ENCODE measurements at regions not wholly inside any gene's neighbourhood (a gene's known extent, or its start where the extent isn't known, plus 50 kb on each side); places are given as distances from the start of the nearest gene placed in this dataset.

DNA sequence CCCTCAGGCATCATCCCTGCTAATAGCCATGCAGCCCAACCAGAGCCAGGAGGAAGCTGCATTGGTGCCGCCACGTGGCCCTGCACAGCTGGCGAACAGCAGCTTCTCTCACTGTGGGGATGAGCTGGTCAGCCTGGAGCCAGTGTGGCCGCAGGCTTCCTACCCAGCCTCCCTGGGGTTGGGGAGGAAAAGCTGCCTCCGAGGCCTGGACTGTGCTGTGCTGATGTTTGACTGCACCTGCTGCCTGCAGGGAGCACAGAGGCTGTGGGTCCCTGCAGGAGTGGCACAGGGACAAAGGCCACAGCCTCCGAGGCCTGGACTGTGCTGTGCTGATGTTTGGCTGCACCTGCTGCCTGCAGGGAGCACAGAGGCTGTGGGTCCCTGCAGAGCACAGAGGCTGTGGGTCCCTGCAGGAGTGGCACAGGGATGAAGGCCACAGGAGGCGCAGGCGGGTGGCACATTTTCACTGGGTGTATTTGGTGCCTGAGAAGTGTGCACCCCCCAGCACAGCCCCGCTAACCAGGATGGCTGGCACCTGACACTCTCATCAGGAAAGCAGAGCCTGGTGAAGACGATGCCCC lies 83.9 kb downstream of the DLL1 start:
- Histone ChIP-seq H3K4me3 (no peak overlapping the region), H3F3A (replicated peaks; ENCODE audit: low read depth) (no peaks in the 10 kb centered on the region), H2AFZ (no peak overlapping the region), H3K79me2 (replicated peaks; ENCODE audit: insufficient read depth) (no peaks in the 10 kb centered on the region), H3K27ac (ENCODE audit: low read depth) (no peak overlapping the region), H3K4me2 (no peak overlapping the region), H3K36me3 (ENCODE audit: insufficient read depth) (no peaks in the 10 kb centered on the region), H3K27me3 (ENCODE audit: insufficient read depth) (no peaks in the 10 kb centered on the region), H3K9me2 (ENCODE audit: insufficient read depth) (no peaks in the 10 kb centered on the region), H3K4me1 (ENCODE audit: insufficient read depth) (no peaks in the 10 kb centered on the region), H4K20me1 (replicated peaks; ENCODE audit: insufficient read depth) (no peaks in the 10 kb centered on the region)
- Mint-ChIP-seq H3K9me3 (no peaks in the 10 kb centered on the region; the same call in 2 of the 3 replicates), H3K27ac (no peak overlapping the region), H3K4me3 (no peak overlapping the region), H3K27me3 (ENCODE audit: insufficient read depth, low read depth, poor library complexity) (peaks cover 3% of the 10 kb centered on the region), H3K4me1 (no peaks in the 10 kb centered on the region), H3K36me3 (ENCODE audit: low read depth) (no peaks in the 10 kb centered on the region; the same call in 2 of the 3 replicates)
- TF ChIP-seq STAT1 (IDR thresholded peaks at IDR 0.05; ENCODE audit: unreplicated experiment) = no peak
- TF ChIP-seq, protein P1, sequence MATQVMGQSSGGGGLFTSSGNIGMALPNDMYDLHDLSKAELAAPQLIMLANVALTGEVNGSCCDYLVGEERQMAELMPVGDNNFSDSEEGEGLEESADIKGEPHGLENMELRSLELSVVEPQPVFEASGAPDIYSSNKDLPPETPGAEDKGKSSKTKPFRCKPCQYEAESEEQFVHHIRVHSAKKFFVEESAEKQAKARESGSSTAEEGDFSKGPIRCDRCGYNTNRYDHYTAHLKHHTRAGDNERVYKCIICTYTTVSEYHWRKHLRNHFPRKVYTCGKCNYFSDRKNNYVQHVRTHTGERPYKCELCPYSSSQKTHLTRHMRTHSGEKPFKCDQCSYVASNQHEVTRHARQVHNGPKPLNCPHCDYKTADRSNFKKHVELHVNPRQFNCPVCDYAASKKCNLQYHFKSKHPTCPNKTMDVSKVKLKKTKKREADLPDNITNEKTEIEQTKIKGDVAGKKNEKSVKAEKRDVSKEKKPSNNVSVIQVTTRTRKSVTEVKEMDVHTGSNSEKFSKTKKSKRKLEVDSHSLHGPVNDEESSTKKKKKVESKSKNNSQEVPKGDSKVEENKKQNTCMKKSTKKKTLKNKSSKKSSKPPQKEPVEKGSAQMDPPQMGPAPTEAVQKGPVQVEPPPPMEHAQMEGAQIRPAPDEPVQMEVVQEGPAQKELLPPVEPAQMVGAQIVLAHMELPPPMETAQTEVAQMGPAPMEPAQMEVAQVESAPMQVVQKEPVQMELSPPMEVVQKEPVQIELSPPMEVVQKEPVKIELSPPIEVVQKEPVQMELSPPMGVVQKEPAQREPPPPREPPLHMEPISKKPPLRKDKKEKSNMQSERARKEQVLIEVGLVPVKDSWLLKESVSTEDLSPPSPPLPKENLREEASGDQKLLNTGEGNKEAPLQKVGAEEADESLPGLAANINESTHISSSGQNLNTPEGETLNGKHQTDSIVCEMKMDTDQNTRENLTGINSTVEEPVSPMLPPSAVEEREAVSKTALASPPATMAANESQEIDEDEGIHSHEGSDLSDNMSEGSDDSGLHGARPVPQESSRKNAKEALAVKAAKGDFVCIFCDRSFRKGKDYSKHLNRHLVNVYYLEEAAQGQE (IDR thresholded peaks at IDR 0.05; ENCODE audit: unreplicated experiment) = no peak
- ATAC-seq (no peak), DNase-seq (ENCODE audit: low spot score) (no peak)

DNA sequence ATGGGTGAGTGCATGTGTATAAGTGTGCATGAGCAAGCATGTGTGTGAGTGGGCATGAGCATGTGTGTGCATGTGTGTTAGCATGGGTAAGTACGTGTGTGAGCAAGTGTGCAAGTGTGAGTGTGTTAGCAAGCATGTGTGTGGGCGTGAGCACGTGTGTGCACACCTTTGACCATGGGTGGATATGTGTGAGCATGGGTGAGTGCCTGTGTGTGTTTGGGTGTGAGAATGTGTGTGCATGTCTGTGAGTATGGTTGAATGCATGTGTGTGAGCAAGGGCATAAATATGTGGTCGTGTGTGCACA lies 84.6 kb downstream of the DLL1 start:
- H3K27me3 ChIP-seq (ENCODE audit: insufficient read depth) = no peaks in the 10 kb centered on the region
- no peaks in the 10 kb centered on the region for H4K20me1 ChIP-seq (replicated peaks; ENCODE audit: insufficient read depth)
- H3K4me2 ChIP-seq = no peak overlapping the region
- H3K4me1 Mint-ChIP-seq = no peaks in the 10 kb centered on the region
- no peak overlapping the region for H3K4me3 ChIP-seq
- H3K36me3 Mint-ChIP-seq (ENCODE audit: low read depth) = no peaks in the 10 kb centered on the region; the same call in 2 of the 3 replicates
- H3K9me2 ChIP-seq (ENCODE audit: insufficient read depth) = no peaks in the 10 kb centered on the region
- H3K4me3 Mint-ChIP-seq = no peak overlapping the region
- no peak overlapping the region for H2AFZ ChIP-seq
- H3K27ac ChIP-seq (ENCODE audit: low read depth) = no peak overlapping the region
- no peak for TF ChIP-seq CREB1 (CRISPR knock-in tag; IDR thresholded peaks at IDR 0.05; ENCODE audit: low read depth)
- peaks cover 3% of the 10 kb centered on the region for H3K27me3 Mint-ChIP-seq (ENCODE audit: insufficient read depth, low read depth, poor library complexity)
- H3K4me1 ChIP-seq (ENCODE audit: insufficient read depth) = no peaks in the 10 kb centered on the region
- DNase-seq (ENCODE audit: low spot score) = no peak
- ATAC-seq = no peak
- no peaks in the 10 kb centered on the region for H3K36me3 ChIP-seq (ENCODE audit: insufficient read depth)
- no peak overlapping the region for H3K27ac Mint-ChIP-seq
- H3K9me3 Mint-ChIP-seq = no peaks in the 10 kb centered on the region; the same call in 2 of the 3 replicates
- H3K79me2 ChIP-seq (replicated peaks; ENCODE audit: insufficient read depth) = no peaks in the 10 kb centered on the region
- no peaks in the 10 kb centered on the region for H3F3A ChIP-seq (replicated peaks; ENCODE audit: low read depth)

- H4K20me1 ChIP-seq (replicated peaks; ENCODE audit: insufficient read depth) = no peaks in the 10 kb centered on the region
- no peaks in the 10 kb centered on the region; the same call in 2 of the 3 replicates for H3K9me3 Mint-ChIP-seq
- no peak for DNase-seq (ENCODE audit: low spot score)
These were observed 85.2 kb downstream of the DLL1 start for GRCh38 chr6:170205534-170206316.

More at GRCh38 chr6:170205534-170206316, 85.2 kb downstream of the DLL1 start:
- no peak for ATAC-seq
- no peak overlapping the region for H3K27ac Mint-ChIP-seq
- no peak overlapping the region for H3K4me2 ChIP-seq
- no peaks in the 10 kb centered on the region for H3K9me2 ChIP-seq (ENCODE audit: insufficient read depth)
- H3K79me2 ChIP-seq (replicated peaks; ENCODE audit: insufficient read depth) = no peaks in the 10 kb centered on the region
- no peaks in the 10 kb centered on the region for H3F3A ChIP-seq (replicated peaks; ENCODE audit: low read depth)
- H3K27ac ChIP-seq (ENCODE audit: low read depth) = no peak overlapping the region
- TF ChIP-seq EZH2 (IDR thresholded peaks at IDR 0.05; ENCODE audit: low read depth, unreplicated experiment) (no peak), JUNB (IDR thresholded peaks at IDR 0.05; ENCODE audit: unreplicated experiment) (no peak), NANOG (IDR thresholded peaks at IDR 0.05; ENCODE audit: borderline replicate concordance) (no peak), CREB1 (CRISPR knock-in tag; IDR thresholded peaks at IDR 0.05; ENCODE audit: low read depth) (no peak), POLR2AphosphoS5 (IDR thresholded peaks at IDR 0.05; ENCODE audit: low read depth) (no peak), ZNF114 (CRISPR knock-in tag; IDR thresholded peaks at IDR 0.05) (no peak)
- TF ChIP-seq, protein P1 (IDR thresholded peaks at IDR 0.05; ENCODE audit: unreplicated experiment) = no peak
- TF ChIP-seq, protein P2, sequence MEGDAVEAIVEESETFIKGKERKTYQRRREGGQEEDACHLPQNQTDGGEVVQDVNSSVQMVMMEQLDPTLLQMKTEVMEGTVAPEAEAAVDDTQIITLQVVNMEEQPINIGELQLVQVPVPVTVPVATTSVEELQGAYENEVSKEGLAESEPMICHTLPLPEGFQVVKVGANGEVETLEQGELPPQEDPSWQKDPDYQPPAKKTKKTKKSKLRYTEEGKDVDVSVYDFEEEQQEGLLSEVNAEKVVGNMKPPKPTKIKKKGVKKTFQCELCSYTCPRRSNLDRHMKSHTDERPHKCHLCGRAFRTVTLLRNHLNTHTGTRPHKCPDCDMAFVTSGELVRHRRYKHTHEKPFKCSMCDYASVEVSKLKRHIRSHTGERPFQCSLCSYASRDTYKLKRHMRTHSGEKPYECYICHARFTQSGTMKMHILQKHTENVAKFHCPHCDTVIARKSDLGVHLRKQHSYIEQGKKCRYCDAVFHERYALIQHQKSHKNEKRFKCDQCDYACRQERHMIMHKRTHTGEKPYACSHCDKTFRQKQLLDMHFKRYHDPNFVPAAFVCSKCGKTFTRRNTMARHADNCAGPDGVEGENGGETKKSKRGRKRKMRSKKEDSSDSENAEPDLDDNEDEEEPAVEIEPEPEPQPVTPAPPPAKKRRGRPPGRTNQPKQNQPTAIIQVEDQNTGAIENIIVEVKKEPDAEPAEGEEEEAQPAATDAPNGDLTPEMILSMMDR (conservative IDR thresholded peaks at IDR 0.05; ENCODE audit: low read depth in 2 of 2) = no peak
- H3K36me3 ChIP-seq (ENCODE audit: insufficient read depth) = no peaks in the 10 kb centered on the region
- H3K4me1 Mint-ChIP-seq = no peaks in the 10 kb centered on the region
- no peak overlapping the region for H2AFZ ChIP-seq
- H3K4me3 ChIP-seq = no peak overlapping the region
- H3K27me3 Mint-ChIP-seq (ENCODE audit: insufficient read depth, low read depth, poor library complexity) = peaks cover 3% of the 10 kb centered on the region
- no peak overlapping the region for H3K4me3 Mint-ChIP-seq
- no peaks in the 10 kb centered on the region for H3K4me1 ChIP-seq (ENCODE audit: insufficient read depth)
- no peaks in the 10 kb centered on the region for H3K27me3 ChIP-seq (ENCODE audit: insufficient read depth)
- no peaks in the 10 kb centered on the region; the same call in 2 of the 3 replicates for H3K36me3 Mint-ChIP-seq (ENCODE audit: low read depth)

Measured in GM23338 (cell line).